Ishikawa (cell line): ENCODE measurements at regions not wholly inside any gene's neighbourhood (a gene's known extent, or its start where the extent isn't known, plus 50 kb on each side); places are given as distances from the start of the nearest gene placed in this dataset.

Experiments used
- CEBPB ChIP-seq: IDR thresholded peaks from 2 replicates; pipeline ENCODE4 v1.6.1; 2012
- CREB1 ChIP-seq: IDR thresholded peaks from 2 replicates; pipeline ENCODE4 v1.6.1; 2012; ENCODE audit warnings: low read depth
- EGR1 ChIP-seq: IDR thresholded peaks from 2 replicates; pipeline ENCODE4 v1.6.1; 2012
- EP300 ChIP-seq: IDR thresholded peaks from 2 replicates; pipeline ENCODE4 v1.6.1; 2012; ENCODE audit warnings: borderline replicate concordance
- FOXM1 ChIP-seq: IDR thresholded peaks from 2 replicates; pipeline ENCODE4 v1.6.1; 2012; ENCODE audit warnings: low read depth, borderline replicate concordance
- MAX ChIP-seq: IDR thresholded peaks from 2 replicates; pipeline ENCODE4 v1.6.1; 2012
- NFIC ChIP-seq: IDR thresholded peaks from 2 replicates; pipeline ENCODE4 v1.6.1; 2012
- RAD21 ChIP-seq: IDR thresholded peaks from 2 replicates; pipeline ENCODE4 v1.6.1; 2012; ENCODE audit warnings: low read depth
- REST ChIP-seq: IDR thresholded peaks from 2 replicates; pipeline ENCODE4 v1.6.1; 2012; ENCODE audit warnings: low read depth, mild to moderate bottlenecking
- TAF1 ChIP-seq: IDR thresholded peaks from 2 replicates; pipeline ENCODE4 v1.6.1; 2012; ENCODE audit warnings: low read depth, mild to moderate bottlenecking
- TCF12 ChIP-seq: IDR thresholded peaks from 2 replicates; pipeline ENCODE4 v1.6.1; 2012; ENCODE audit warnings: low read depth
- TEAD4 ChIP-seq: IDR thresholded peaks from 2 replicates; pipeline ENCODE4 v1.6.1; 2012
- USF1 ChIP-seq: IDR thresholded peaks from 2 replicates; pipeline ENCODE4 v1.6.1; 2012
- YY1 ChIP-seq: IDR thresholded peaks from 2 replicates; pipeline ENCODE4 v1.6.1; 2012; ENCODE audit warnings: low read depth
- ZBTB7A ChIP-seq: IDR thresholded peaks from 2 replicates; pipeline ENCODE4 v1.6.1; 2012; ENCODE audit warnings: low read depth

GRCh38 chrX:45850197-45850774, 649.6 kb upstream of the DIPK2B start:
- TF ChIP-seq RAD21 (no peak), YY1 (no peak), ZBTB7A (0 out of 2 replicates have a peak, but pooled peaks have one; percentile 57), TAF1 (no peak), USF1 (no peak)

GRCh38 chrX:45849261-45849862, 648.7 kb upstream of the DIPK2B start:
- TF ChIP-seq RAD21, result peak; percentile 23
- no peak for TF ChIP-seq EGR1
- peak; percentile 68; the same call in 1 of the 2 replicates for TF ChIP-seq TEAD4
- no peak for TF ChIP-seq FOXM1

GRCh38 chrX:45847961-45848360, 647.3 kb upstream of the DIPK2B start:
- TF ChIP-seq EP300 (no peak), TEAD4 (no peak), ZBTB7A (no peak), TAF1 (no peak), FOXM1 (no peak), REST (no peak), YY1 (no peak), RAD21 (no peak), CEBPB (no peak)

- TF ChIP-seq EP300 (no peak), REST (no peak), RAD21 (no peak), TAF1 (no peak), TEAD4 (no peak), ZBTB7A (no peak), CREB1 (no peak), MAX (no peak), EGR1 (no peak), CEBPB (no peak)
These were observed 645.7 kb upstream of the DIPK2B start for GRCh38 chrX:45846328-45846727.

- TF ChIP-seq USF1 (no peak), ZBTB7A (no peak), REST (no peak), CREB1 (no peak), NFIC (no peak), CEBPB (no peak), TCF12 (no peak), YY1 (no peak), RAD21 (no peak), EP300 (no peak), EGR1 (no peak), MAX (no peak), FOXM1 (no peak), TEAD4 (no peak), TAF1 (no peak)
These were observed 644.5 kb upstream of the DIPK2B start for GRCh38 chrX:45845142-45845541.
